Nephron progenitor cell (in vitro differentiated cells): ENCODE measurements at regions not wholly inside any gene's neighbourhood (a gene's known extent, or its start where the extent isn't known, plus 50 kb on each side); places are given as distances from the start of the nearest gene placed in this dataset.

ENCODE experiments used
- DNase-seq: peaks from one replicate; pipeline ENCODE4 v3.0.0; 2021
- H3K27ac Mint-ChIP-seq: 2 replicates; pipeline ENCODE4 v1.8.0; 2021; ENCODE audit warnings: mild to moderate bottlenecking, moderate library complexity, mixed read lengths
- H3K27me3 Mint-ChIP-seq: 2 replicates; pipeline ENCODE4 v1.8.0; 2021; ENCODE audit warnings: mild to moderate bottlenecking, low read depth, mixed read lengths; ENCODE audit not compliant: poor library complexity
- H3K36me3 Mint-ChIP-seq: 2 replicates; pipeline ENCODE4 v1.8.0; 2021; ENCODE audit warnings: low read depth, mixed read lengths
- H3K4me1 Mint-ChIP-seq: 2 replicates; pipeline ENCODE4 v1.8.0; 2021; ENCODE audit warnings: mixed read lengths
- H3K4me3 Mint-ChIP-seq: 2 replicates; pipeline ENCODE4 v1.8.0; 2021; ENCODE audit warnings: mild to moderate bottlenecking, moderate library complexity, mixed read lengths
- H3K9me3 Mint-ChIP-seq: 2 replicates; pipeline ENCODE4 v1.8.0; 2021; ENCODE audit warnings: mild to moderate bottlenecking, moderate library complexity, mixed read lengths
- CTCF ChIP-seq: fragments of 200-600 bp; sonication (generic); IDR thresholded peaks from 2 replicates; pipeline ENCODE4 v1.5.0; 2021; ENCODE audit warnings: antibody characterized with exemption

- Mint-ChIP-seq H3K4me1 (no peaks in the 10 kb centered on the region), H3K27ac (no peak overlapping the region)
Observed at GRCh38 chr3:1611824-1612223, 486.8 kb upstream of the CNTN4 start.

GRCh38 chr3:1613962-1614361 lies 484.7 kb upstream of the CNTN4 start:
- no peaks in the 10 kb centered on the region for H3K9me3 Mint-ChIP-seq
- H3K27me3 Mint-ChIP-seq: no peaks in the 10 kb centered on the region
- no peak for DNase-seq
- H3K4me3 Mint-ChIP-seq: no peak overlapping the region
- H3K4me1 Mint-ChIP-seq: no peaks in the 10 kb centered on the region
- H3K36me3 Mint-ChIP-seq: no peaks in the 10 kb centered on the region
- TF ChIP-seq CTCF: no peak
- no peak overlapping the region for H3K27ac Mint-ChIP-seq

More at GRCh38 chr3:1611824-1612223, 486.8 kb upstream of the CNTN4 start:
- Mint-ChIP-seq H3K36me3 (no peaks in the 10 kb centered on the region), H3K4me3 (no peak overlapping the region), H3K27me3 (no peaks in the 10 kb centered on the region), H3K9me3 (no peaks in the 10 kb centered on the region)
- TF ChIP-seq CTCF: no peak
- no peak for DNase-seq

GRCh38 chr3:1616744-1617143 lies 481.9 kb upstream of the CNTN4 start:
- no peak overlapping the region for H3K4me3 Mint-ChIP-seq
- no peaks in the 10 kb centered on the region for H3K36me3 Mint-ChIP-seq
- no peaks in the 10 kb centered on the region for H3K4me1 Mint-ChIP-seq
- no peak for DNase-seq
- TF ChIP-seq CTCF: no peak
- no peaks in the 10 kb centered on the region for H3K27me3 Mint-ChIP-seq
- no peak overlapping the region for H3K27ac Mint-ChIP-seq
- H3K9me3 Mint-ChIP-seq: no peaks in the 10 kb centered on the region

- H3K27ac Mint-ChIP-seq: no peak overlapping the region
- H3K36me3 Mint-ChIP-seq: no peaks in the 10 kb centered on the region
- no peaks in the 10 kb centered on the region for H3K27me3 Mint-ChIP-seq
- no peaks in the 10 kb centered on the region for H3K9me3 Mint-ChIP-seq
- DNase-seq: no peak
- no peaks in the 10 kb centered on the region for H3K4me1 Mint-ChIP-seq
- no peak overlapping the region for H3K4me3 Mint-ChIP-seq
- TF ChIP-seq CTCF: no peak
Observed at GRCh38 chr3:1623896-1624295, 474.8 kb upstream of the CNTN4 start.

- Mint-ChIP-seq H3K9me3 (no peaks in the 10 kb centered on the region), H3K4me3 (no peak overlapping the region), H3K36me3 (no peaks in the 10 kb centered on the region), H3K4me1 (no peaks in the 10 kb centered on the region), H3K27ac (no peak overlapping the region), H3K27me3 (peaks cover 3% of the 10 kb centered on the region)
- TF ChIP-seq CTCF: no peak
- no peak for DNase-seq
Observed at GRCh38 chr3:1632128-1632527, 466.5 kb upstream of the CNTN4 start.

GRCh38 chr3:1661839-1662238 lies 436.8 kb upstream of the CNTN4 start:
- DNase-seq: no peak
- Mint-ChIP-seq H3K27me3 (peaks cover 3% of the 10 kb centered on the region), H3K9me3 (peaks cover 6% of the 10 kb centered on the region), H3K4me3 (no peak overlapping the region), H3K27ac (no peak overlapping the region), H3K36me3 (no peaks in the 10 kb centered on the region), H3K4me1 (no peaks in the 10 kb centered on the region)
- TF ChIP-seq CTCF: no peak
